Right ventricle myocardium superior (tissue), 1 donor: ENCODE measurements at regions not wholly inside any gene's neighbourhood (a gene's known extent, or its start where the extent isn't known, plus 50 kb on each side); places are given as distances from the start of the nearest gene placed in this dataset.
"Not testable (repeated sequence)": the region's sequence is repeated elsewhere in the genome, so short reads cannot be mapped to it uniquely, and the experiment has no call there.

Experiments used
- ATAC-seq: fragments of 200-7000 bp; cut with Tn5 transposase; one replicate; pipeline ENCODE4 v1.9.1; 2020; ENCODE audit warnings: mild to moderate bottlenecking; ENCODE audit not compliant: poor library complexity
- DNase-seq: peaks from one replicate; pipeline ENCODE4 v3.0.0-alpha.2; 2020
- intact Hi-C: fragments of 100-400 bp; cut with DNase I; formaldehyde crosslinking; loops from one replicate; pipeline ENCODE4 v1.11.2; 2022
- donor health status: DM: no; HTN: yes; CAD: no; lungs with severe emphysema.

- ATAC-seq, DNase-seq, intact Hi-C loops: not testable (repeated sequence)
Measured at GRCh38 chr16:87155315-87155714, 161.9 kb downstream of the C16orf95 start.

GRCh38 chr16:87156195-87156594 lies 161.0 kb downstream of the C16orf95 start:
- ATAC-seq, result no peak
- intact Hi-C loops, result no loop called here

DNA sequence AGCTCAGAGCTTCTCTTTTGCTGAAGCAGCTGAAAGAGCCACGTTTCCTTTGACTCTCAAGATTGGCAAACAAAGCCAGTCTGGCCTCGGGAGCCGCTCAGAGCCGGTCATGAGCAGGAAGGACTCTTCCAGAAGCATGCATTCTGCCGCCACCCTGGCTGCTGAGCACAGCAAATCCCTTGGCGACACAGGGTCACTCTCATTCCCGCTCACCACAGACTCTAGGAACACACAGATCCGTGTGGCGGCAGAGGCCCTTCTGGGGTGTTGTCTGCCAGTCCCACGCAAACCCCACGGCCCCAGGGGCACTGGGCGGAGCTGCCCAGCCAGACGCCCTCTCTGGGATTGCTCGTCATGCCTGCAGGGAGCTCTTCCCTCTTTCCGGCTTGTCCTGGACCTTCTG lies 157.0 kb downstream of the C16orf95 start:
- intact Hi-C loops, result no loop called here
- no peak for ATAC-seq
- DNase-seq, result no peak

More at GRCh38 chr16:87156195-87156594, 161.0 kb downstream of the C16orf95 start:
- no peak for DNase-seq

DNA sequence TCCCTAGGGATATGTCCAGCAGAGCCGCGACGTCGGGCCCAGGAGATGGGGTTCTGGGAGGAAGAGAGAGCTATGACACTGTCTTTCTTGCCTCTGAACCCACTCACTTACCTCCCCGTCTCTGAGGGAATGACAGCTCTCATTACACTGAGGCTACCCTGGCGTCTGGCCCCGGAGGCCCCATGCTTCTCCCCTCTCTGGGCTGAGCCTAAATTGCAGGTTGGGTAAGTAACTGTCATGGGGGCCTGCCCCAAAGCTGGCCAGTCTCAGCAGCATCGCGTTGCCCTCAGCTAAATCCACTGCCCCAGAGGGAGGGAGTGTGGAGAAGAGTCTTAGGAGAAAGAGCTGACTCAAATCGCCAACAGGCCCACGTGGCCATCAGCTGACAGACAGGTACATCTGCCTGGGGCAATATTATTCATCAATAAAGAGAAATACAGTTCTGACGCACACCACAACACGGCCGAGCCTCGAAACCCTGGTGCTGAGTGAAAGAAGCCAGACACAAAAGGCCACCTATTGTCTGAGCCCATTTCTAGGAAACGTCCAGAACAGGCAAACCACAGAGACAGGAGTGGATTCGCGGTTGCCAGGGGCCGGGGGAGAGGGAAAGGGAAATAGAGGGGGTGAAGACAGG lies 156.4 kb downstream of the C16orf95 start:
- ATAC-seq, result no peak
- DNase-seq, result no peak
- intact Hi-C loops, result no loop called here

DNA sequence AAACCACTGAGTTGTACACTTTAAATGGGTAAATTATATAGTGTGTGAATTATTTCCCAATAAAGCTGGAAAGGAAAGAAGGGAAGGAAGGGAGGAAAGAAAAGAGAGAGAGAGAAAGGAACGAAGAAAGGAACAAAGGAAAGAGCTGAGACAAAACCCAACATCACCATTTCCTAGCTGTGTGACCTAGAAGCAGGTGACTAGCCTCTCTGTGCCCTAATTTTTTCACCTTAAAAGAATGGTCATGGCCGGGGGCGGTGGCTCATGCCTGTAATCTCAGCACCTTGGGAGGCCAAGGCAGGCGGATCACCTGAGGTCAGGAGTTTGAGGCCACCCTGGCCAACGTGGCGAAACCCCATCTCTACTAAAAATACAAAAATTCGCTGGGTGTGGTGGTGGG lies 155.8 kb downstream of the C16orf95 start:
- DNase-seq, ATAC-seq, intact Hi-C loops: not testable (repeated sequence)

DNA sequence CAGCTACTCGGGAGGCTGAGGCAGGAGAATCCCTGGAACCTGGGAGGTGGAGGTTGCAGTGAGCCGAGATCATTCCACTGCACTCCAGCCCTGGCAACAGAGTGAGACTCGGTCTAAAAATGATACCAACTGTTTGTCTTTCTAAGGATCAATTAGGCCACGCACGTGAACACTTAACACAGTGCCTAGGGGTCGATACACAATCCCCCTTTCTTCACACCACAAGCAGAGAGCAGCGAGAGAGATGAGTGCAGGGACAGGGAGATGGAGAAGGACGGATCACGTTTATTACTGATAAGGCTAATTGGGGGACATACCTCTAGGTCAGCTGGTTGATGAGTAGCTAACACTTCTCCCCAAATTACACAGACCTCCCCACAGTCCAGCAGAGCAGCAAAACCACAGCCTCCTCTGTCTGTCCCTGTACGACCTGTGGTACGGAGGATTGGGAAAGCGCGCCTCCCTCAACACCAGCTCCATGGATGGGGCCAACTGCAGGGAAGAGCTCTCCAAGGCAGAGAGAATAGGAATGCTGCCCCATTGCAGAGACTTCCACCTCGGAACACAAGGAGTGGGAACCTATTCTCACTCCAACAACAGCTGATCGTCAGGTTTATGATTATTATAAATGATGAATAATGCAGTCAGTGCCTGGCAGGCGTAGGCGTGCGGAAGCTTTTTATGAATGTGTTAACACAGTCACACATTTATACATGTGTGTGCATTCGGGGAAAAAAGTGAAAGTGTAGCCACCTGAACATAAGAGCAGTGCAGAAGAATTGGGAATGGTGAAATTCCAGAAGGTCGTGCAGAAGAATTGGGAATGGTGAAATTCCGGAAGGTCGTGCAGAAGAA lies 155.1 kb downstream of the C16orf95 start:
- DNase-seq (no peak), ATAC-seq (no peak)
- intact Hi-C loops, result no loop called here

DNA sequence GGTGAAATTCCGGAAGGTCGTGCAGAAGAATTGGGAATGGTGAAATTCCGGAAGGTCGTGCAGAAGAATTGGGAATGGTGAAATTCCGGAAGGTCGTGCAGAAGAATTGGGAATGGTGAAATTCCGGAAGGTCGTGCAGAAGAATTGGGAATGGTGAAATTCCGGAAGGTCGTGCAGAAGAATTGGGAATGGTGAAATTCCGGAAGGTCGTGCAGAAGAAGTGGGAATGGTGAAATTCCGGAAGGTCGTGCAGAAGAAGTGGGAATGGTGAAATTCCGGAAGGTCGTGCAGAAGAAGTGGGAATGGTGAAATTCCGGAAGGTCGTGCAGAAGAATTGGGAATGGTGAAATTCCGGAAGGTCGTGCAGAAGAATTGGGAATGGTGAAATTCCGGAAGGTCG lies 154.4 kb downstream of the C16orf95 start:
- DNase-seq, ATAC-seq, intact Hi-C loops: not testable (repeated sequence)

GRCh38 chr16:87163637-87164036 lies 153.6 kb downstream of the C16orf95 start:
- ATAC-seq (no peak), DNase-seq (no peak)
- intact Hi-C loops, result no loop called here

- intact Hi-C loops, result no loop called here
- DNase-seq (no peak), ATAC-seq (no peak)
Measured at GRCh38 chr16:87165151-87165550, 152.0 kb downstream of the C16orf95 start.

DNA sequence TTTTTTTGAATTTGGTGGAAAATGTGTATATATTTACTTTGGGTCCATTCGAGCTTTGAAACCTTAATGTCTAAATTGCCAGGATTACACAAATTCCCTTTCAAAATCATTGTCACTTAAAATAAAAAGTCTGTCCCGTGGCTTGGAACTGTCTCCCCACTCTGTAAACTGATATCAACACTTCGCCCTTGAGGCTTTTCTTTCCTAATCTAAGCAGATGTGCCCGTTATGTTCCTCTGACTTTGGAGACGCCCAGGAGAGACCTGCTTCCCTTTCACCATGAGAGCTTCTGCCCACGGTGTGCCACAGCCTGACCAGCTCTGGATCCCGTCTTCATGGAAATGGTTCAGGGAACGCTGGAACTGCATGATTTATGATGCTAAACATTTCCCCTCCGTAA lies 151.3 kb downstream of the C16orf95 start:
- no peak for DNase-seq
- no peak for ATAC-seq
- intact Hi-C loops, result no loop called here

DNA sequence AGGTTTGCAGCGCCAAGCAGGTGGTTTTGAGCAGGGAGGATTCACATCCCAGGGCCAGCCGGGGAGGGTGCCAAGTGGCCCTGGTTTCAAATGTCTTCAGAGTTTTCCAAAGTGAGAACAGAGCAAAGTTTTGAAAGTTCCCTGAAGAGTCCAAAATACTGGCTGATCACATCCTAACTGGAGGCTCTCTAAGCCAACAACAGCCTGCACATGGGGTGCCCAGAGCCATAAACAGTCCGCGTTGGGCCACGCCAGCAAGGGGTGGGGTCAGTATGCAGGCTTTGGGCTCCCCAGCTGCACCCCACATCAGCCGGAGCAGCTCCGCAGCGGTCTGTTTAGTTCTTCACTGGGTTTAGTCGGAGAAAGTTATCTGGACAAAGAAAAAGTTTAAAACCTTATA lies 150.9 kb downstream of the C16orf95 start:
- DNase-seq, result no peak
- no peak for ATAC-seq
- intact Hi-C loops, result no loop called here

DNA sequence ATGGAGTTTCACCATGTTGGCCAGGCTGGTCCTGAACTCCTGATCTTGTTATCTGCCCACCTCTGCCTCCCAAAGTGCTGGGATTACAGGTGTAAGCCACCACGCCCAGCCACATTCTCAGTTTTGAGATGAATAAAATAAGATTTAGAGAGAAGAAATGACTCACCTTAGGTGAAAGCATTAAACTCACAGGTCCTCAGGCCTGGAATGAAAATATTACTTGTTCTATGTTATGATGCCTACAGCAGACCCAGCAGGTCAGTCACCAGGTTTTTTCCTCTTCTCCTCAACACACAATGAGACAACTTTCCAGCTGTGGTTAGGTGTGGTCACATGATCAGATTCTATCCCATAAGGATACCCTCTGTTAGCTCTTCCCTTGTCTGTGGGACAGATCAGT lies 150.3 kb downstream of the C16orf95 start:
- intact Hi-C loops, result no loop called here
- ATAC-seq (no peak), DNase-seq (no peak)

DNA sequence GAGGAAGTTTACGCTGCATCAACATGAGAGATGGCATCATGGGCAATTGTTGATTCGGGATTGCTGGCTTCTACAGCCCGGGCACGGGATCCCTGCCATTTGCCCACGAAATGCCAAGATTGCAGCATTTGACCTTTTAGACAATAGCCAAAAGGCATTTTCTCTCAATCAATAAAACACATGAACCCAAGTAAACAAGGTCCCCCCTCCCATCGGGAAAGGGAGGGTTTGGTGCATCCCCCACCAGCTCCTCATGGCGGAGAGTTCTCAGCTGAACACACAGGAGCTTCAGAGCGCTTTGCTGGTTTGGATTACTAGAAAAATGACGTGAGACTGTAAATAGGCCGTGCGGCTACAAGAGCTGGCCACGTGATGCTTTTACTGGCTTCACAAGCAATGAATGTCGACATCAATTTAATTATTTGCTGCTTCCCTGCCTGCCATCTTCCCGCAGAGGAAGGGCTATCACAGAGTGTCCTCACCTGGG lies 147.6 kb downstream of the C16orf95 start:
- DNase-seq (no peak), ATAC-seq (no peak)
- intact Hi-C loops, result no loop called here

DNA sequence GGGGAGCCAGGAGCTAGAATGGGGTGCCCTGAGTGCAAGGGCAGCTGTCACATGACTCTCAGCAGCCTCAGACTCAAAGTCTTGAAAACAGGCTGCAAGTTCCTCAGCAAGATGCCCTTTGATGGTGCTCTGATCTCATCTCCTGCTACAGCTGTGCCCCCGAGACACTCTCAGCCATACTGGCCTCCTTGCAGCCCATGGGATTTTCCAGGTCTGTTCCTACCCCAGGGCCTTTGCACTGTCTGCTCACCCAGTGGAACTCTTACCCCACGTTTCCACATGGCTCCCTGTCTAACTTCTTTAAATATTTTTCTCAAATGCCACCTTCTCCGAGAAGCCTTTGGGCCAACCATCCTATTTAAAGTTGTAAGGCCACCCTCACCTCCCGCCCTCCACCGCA lies 146.9 kb downstream of the C16orf95 start:
- no peak for DNase-seq
- intact Hi-C loops, result no loop called here
- no peak for ATAC-seq

DNA sequence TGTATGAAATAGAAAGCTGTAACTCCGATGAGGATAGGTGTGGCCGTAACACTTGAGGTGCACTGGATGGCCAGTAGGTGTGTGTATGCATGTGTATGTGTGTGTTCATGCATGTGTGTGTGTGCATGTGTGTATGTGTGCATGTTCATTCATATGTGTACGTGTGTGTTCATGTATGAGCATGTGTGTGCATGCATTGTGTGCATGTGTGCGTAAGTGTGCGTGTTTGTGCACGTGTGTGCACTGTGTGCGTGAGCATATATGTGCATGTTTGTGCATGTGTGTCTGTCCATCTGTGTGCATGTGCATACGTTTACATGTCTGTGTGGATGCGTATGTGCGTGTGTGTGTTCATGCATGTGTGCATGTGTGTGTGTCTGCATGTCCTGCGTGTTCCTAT lies 145.5 kb downstream of the C16orf95 start:
- no peak for DNase-seq
- intact Hi-C loops, result no loop called here
- ATAC-seq, result no peak

DNA sequence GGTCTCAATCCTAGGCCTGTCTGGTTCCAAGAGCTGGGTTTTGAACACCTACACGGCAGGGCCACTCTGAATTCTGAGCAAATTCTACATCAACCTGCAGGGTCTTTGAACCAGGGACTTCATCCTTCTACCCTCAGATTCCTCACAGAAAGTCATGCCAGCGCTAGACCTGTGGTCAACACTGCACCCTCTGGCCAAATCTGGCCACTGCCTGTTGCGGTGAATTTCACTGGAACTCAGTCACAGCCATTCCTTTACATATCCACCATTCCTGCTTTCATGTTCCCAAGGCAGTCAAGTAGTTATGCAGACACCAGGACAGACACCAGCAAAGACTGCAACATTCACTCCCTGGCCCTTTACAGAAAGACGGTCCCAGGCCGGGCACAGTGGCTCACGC lies 144.6 kb downstream of the C16orf95 start:
- intact Hi-C loops, result no loop called here
- DNase-seq (no peak), ATAC-seq (no peak)

DNA sequence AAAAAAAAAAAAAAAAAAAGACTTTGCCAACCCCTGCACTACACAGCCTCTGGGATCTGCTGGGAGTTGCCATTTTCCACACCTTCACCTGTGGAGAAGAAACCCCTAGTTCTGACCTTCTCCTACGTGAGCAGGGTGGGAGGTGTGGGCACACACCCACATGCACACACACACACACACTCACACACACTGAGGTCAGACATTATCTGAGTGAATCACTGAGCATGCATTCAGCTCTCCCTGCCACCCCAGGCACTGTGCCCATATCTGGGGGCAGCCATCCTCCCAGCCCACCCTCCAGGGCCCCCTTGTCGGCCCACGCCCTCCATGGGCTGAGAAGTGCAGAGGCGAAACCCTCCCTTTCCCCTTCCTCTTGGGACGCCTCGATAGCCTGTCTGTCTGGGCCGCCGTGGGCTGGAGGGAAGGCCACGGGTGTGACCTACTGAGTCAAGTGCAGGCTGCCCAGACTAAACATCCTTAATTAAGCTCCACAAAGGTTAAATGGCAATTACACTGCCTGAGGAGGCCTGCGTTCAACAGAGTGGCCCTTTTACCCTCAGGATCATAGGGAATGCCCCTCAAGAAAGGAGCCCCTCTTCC lies 143.8 kb downstream of the C16orf95 start:
- DNase-seq, result no peak

GRCh38 chr16:87174061-87174460 lies 143.1 kb downstream of the C16orf95 start:
- intact Hi-C loops, result no loop called here
- ATAC-seq, result no peak
- DNase-seq, result no peak

More for the DNA sequence above, 143.8 kb downstream of the C16orf95 start:
- intact Hi-C loops, result no loop called here
- ATAC-seq, result no peak

DNA sequence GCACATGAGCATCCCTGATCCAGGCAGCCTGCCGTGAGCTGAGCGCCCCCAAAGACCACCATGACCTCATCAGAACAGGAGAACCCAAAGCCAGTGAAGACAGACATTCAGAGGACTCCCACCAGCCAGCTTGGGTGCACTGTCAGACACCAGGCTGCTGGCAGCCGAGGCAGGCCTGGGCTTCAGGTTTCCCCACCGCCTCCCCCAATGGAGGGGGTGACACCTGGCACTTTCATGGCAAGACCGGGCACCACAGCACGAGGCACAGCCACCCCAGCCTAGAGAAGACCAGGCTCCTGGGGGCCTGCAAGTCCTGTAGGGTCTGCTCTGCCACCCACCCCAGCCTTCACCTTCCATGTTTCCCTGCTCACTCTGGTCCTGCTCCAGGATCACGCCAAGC lies 140.5 kb downstream of the C16orf95 start:
- ATAC-seq (no peak), DNase-seq (no peak)
- intact Hi-C loops, result no loop called here

- ATAC-seq (no peak), DNase-seq (no peak)
- intact Hi-C loops, result no loop called here
Measured at GRCh38 chr16:87177673-87178072, 139.5 kb downstream of the C16orf95 start.
